Smooth muscle cell (in vitro differentiated cells): ENCODE measurements at regions not wholly inside any gene's neighbourhood (a gene's known extent, or its start where the extent isn't known, plus 50 kb on each side); places are given as distances from the start of the nearest gene placed in this dataset.
"Not testable (repeated sequence)": the region's sequence is repeated elsewhere in the genome, so short reads cannot be mapped to it uniquely, and the experiment has no call there.

Experiments
- DNase-seq: peaks from one replicate; lab custom pipeline; 2025; ENCODE audit not compliant: unreplicated experiment; lab: John Stamatoyannopoulos, UW
- H2AFZ ChIP-seq: fragments of 200-600 bp; sonication (generic); 2 replicates; pipeline ENCODE4 v1.6.0; 2016; ENCODE audit warnings: antibody characterized with exemption, low read depth, mild to moderate bottlenecking
- H3F3A ChIP-seq: fragments of 200-600 bp; sonication (generic); 2 replicates; pipeline ENCODE4 v1.6.0; 2017; ENCODE audit warnings: antibody characterized with exemption, low read depth
- H3K27ac ChIP-seq: fragments of 200-600 bp; sonication (generic); 2 replicates; pipeline ENCODE4 v1.5.1; 2016; ENCODE audit warnings: low read depth, mild to moderate bottlenecking
- H3K27me3 ChIP-seq: fragments of 200-600 bp; sonication (generic); 2 replicates; pipeline ENCODE4 v1.6.1; 2016; ENCODE audit warnings: low read depth, mild to moderate bottlenecking
- H3K36me3 ChIP-seq: fragments of 200-600 bp; sonication (generic); 2 replicates; pipeline ENCODE4 v1.5.1; 2016; ENCODE audit warnings: low read depth
- H3K4me1 ChIP-seq: fragments of 200-600 bp; sonication (generic); 2 replicates; pipeline ENCODE4 v1.5.1; 2016; ENCODE audit warnings: low read depth
- H3K4me2 ChIP-seq: fragments of 200-600 bp; sonication (generic); 2 replicates; pipeline ENCODE4 v1.6.0; 2016; ENCODE audit warnings: mild to moderate bottlenecking
- H3K4me3 ChIP-seq: fragments of 200-600 bp; sonication (generic); 2 replicates; pipeline ENCODE4 v1.5.1; 2016; ENCODE audit warnings: mild to moderate bottlenecking
- H3K79me2 ChIP-seq: fragments of 200-600 bp; sonication (generic); 2 replicates; pipeline ENCODE4 v1.6.0; 2016; ENCODE audit warnings: low read depth, mild to moderate bottlenecking
- H3K9ac ChIP-seq: fragments of 200-600 bp; sonication (generic); 2 replicates; pipeline ENCODE4 v1.6.0; 2016; ENCODE audit warnings: low read depth
- H3K9me3 ChIP-seq: fragments of 200-600 bp; sonication (generic); replicated peaks from 2 replicates; pipeline ENCODE4 v1.5.1; 2016; ENCODE audit warnings: low read depth
- H4K20me1 ChIP-seq: fragments of 200-600 bp; sonication (generic); 2 replicates; pipeline ENCODE4 v1.6.0; 2016; ENCODE audit warnings: low read depth
- CTCF ChIP-seq: fragments of 200-600 bp; sonication (generic); IDR thresholded peaks from 2 replicates; pipeline ENCODE4 v1.5.1; 2017; ENCODE audit warnings: borderline replicate concordance, mild to moderate bottlenecking, antibody characterized with exemption; ENCODE audit not compliant: insufficient read depth, poor library complexity, severe bottlenecking
- WGBS: methylation state at CpG from one replicate; pipeline ENCODE4 v1.1.7; 2016; ENCODE audit warnings: low lambda C conversion rate; 5-methylcytosine and 5-hydroxymethylcytosine counted together

- not testable (repeated sequence) for H3K4me3 ChIP-seq, H3F3A ChIP-seq, H3K4me2 ChIP-seq, H3K36me3 ChIP-seq, H2AFZ ChIP-seq, H3K79me2 ChIP-seq, H3K9ac ChIP-seq, H4K20me1 ChIP-seq, H3K27ac ChIP-seq, H3K27me3 ChIP-seq, H3K9me3 ChIP-seq, DNase-seq, H3K4me1 ChIP-seq
- WGBS, result 94% methylated on average over 20 of the region's 20 CpGs
These were observed 63.9 kb downstream of the RWDD3 start for GRCh38 chr1:95297906-95298305.

GRCh38 chr1:95301091-95301490 lies 67.1 kb downstream of the RWDD3 start:
- DNase-seq, result no peak
- H3K4me1 ChIP-seq, result no peaks in the 10 kb centered on the region
- H3K9ac ChIP-seq, result no peak overlapping the region
- no peak overlapping the region for H3K27ac ChIP-seq
- no peak overlapping the region for H3K4me3 ChIP-seq
- H3F3A ChIP-seq, result no peaks in the 10 kb centered on the region
- H3K79me2 ChIP-seq, result no peaks in the 10 kb centered on the region
- H4K20me1 ChIP-seq, result no peaks in the 10 kb centered on the region
- no peak overlapping the region for H3K4me2 ChIP-seq
- no peak overlapping the region for H2AFZ ChIP-seq
- H3K9me3 ChIP-seq, result no peaks in the 10 kb centered on the region
- TF ChIP-seq CTCF, result no peak
- H3K27me3 ChIP-seq, result no peaks in the 10 kb centered on the region
- H3K36me3 ChIP-seq, result no peaks in the 10 kb centered on the region

GRCh38 chr1:95301614-95302013 lies 67.6 kb downstream of the RWDD3 start:
- Histone ChIP-seq H3K4me2 (no peak overlapping the region), H3K79me2 (no peaks in the 10 kb centered on the region), H3K27me3 (no peaks in the 10 kb centered on the region), H3K9ac (no peak overlapping the region), H4K20me1 (no peaks in the 10 kb centered on the region), H2AFZ (no peak overlapping the region), H3K9me3 (no peaks in the 10 kb centered on the region), H3K4me3 (no peak overlapping the region), H3K4me1 (no peaks in the 10 kb centered on the region), H3K36me3 (no peaks in the 10 kb centered on the region), H3F3A (no peaks in the 10 kb centered on the region), H3K27ac (no peak overlapping the region)
- no peak for TF ChIP-seq CTCF
- no peak for DNase-seq
- WGBS, result 87% methylated on average over 3 of the region's 3 CpGs

- no peaks in the 10 kb centered on the region for H3K27me3 ChIP-seq
- H2AFZ ChIP-seq, result no peak overlapping the region
- H3K4me1 ChIP-seq, result no peaks in the 10 kb centered on the region
- no peak overlapping the region for H3K4me2 ChIP-seq
- H3F3A ChIP-seq, result no peaks in the 10 kb centered on the region
- H4K20me1 ChIP-seq, result no peaks in the 10 kb centered on the region
- WGBS, result 89% methylated on average over 4 of the region's 4 CpGs
- TF ChIP-seq CTCF, result no peak
- H3K36me3 ChIP-seq, result no peaks in the 10 kb centered on the region
- no peak overlapping the region for H3K27ac ChIP-seq
- no peaks in the 10 kb centered on the region for H3K9me3 ChIP-seq
- H3K79me2 ChIP-seq, result no peaks in the 10 kb centered on the region
- DNase-seq, result no peak
- H3K4me3 ChIP-seq, result no peak overlapping the region
- H3K9ac ChIP-seq, result no peak overlapping the region
These were observed 70.8 kb downstream of the RWDD3 start for GRCh38 chr1:95304803-95305202.
